ENCODE measurements at regions not wholly inside any gene's neighbourhood (a gene's known extent, or its start where the extent isn't known, plus 50 kb on each side); places are given as distances from the start of the nearest gene placed in this dataset.

- TF ChIP-seq, protein P1, sequence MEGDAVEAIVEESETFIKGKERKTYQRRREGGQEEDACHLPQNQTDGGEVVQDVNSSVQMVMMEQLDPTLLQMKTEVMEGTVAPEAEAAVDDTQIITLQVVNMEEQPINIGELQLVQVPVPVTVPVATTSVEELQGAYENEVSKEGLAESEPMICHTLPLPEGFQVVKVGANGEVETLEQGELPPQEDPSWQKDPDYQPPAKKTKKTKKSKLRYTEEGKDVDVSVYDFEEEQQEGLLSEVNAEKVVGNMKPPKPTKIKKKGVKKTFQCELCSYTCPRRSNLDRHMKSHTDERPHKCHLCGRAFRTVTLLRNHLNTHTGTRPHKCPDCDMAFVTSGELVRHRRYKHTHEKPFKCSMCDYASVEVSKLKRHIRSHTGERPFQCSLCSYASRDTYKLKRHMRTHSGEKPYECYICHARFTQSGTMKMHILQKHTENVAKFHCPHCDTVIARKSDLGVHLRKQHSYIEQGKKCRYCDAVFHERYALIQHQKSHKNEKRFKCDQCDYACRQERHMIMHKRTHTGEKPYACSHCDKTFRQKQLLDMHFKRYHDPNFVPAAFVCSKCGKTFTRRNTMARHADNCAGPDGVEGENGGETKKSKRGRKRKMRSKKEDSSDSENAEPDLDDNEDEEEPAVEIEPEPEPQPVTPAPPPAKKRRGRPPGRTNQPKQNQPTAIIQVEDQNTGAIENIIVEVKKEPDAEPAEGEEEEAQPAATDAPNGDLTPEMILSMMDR (IDR thresholded peaks at IDR 0.05; ENCODE audit: low read depth, low read length): no peak
These were observed 55.4 kb upstream of the GREM2 start for GRCh38 chr1:240667351-240667750.

DNA sequence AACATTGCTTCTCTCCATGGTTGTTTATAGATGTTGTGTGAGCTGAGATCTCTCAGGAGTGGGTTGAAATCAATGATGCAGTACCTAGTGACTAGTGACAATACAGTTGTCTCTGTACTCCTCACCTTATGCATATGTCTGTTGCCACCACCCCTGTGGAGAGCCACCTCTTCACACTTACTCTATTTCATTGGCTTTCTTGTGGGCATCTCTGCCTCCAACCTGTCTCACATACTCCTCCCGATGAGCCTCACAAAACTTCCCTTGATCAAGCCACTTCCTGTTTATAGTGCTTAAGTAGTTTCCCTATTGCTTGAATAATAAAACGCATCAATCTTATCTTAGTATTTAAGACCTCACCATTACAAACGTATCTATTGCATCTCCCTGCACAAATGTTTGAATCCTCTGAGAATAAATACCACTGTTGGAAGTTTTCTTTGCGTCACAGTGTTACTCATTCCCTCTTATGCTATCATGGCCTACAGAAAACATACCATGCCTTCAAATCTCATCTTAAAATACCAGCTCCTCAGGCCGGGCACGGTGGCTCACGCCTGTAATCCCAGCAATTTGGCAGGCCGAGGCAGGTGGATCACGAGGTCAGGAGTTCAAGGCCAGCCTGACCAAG, 54.7 kb upstream of the GREM2 start:
- H3K4me3 ChIP-seq (ENCODE audit: low read depth, low read length): no peak overlapping the region
- TF ChIP-seq, protein P1 (IDR thresholded peaks at IDR 0.05; ENCODE audit: low read depth, low read length): no peak

More at GRCh38 chr1:240667351-240667750, 55.4 kb upstream of the GREM2 start:
- no peak overlapping the region for H3K4me3 ChIP-seq (ENCODE audit: low read depth, low read length)

GRCh38 chr1:240663169-240663879, 51.4 kb upstream of the GREM2 start:
- H3K4me3 ChIP-seq (ENCODE audit: low read depth, low read length): no peak overlapping the region
- TF ChIP-seq, protein P1 (IDR thresholded peaks at IDR 0.05; ENCODE audit: low read depth, low read length): no peak
